Neural cell (in vitro differentiated cells): ENCODE measurements at regions not wholly inside any gene's neighbourhood (a gene's known extent, or its start where the extent isn't known, plus 50 kb on each side); places are given as distances from the start of the nearest gene placed in this dataset.

Experiments
- H2AFZ ChIP-seq: fragments of 200-600, 300-800 bp; sonication (generic), shearing (Covaris generic); 2 replicates; pipeline ENCODE4 v1.6.0; 2014; ENCODE audit warnings: low read depth, mild to moderate bottlenecking, antibody characterized with exemption, low read length, moderate library complexity
- H3F3A ChIP-seq: fragments of 200-600 bp; shearing (Covaris generic); 2 replicates; pipeline ENCODE4 v1.6.1; 2016; ENCODE audit warnings: mild to moderate bottlenecking, moderate library complexity, mixed read lengths, antibody characterized with exemption, low read length; ENCODE audit not compliant: insufficient read depth, poor library complexity, severe bottlenecking
- H3K27ac ChIP-seq: fragments of 200-600, 300-800 bp; sonication (generic), shearing (Covaris generic); 2 replicates; pipeline ENCODE4 v1.5.1; 2014; ENCODE audit warnings: mild to moderate bottlenecking, low read length, moderate library complexity
- H3K27me3 ChIP-seq: fragments of 300-800, 200-600 bp; sonication (generic), shearing (Covaris generic); 2 replicates; pipeline ENCODE4 v1.6.0; 2014; ENCODE audit warnings: mild to moderate bottlenecking, low read depth, low read length, moderate library complexity; ENCODE audit not compliant: insufficient read depth
- H3K36me3 ChIP-seq: fragments of 300-800, 200-600 bp; sonication (generic), shearing (Covaris generic); 2 replicates; pipeline ENCODE4 v1.5.1; 2014; ENCODE audit warnings: mild to moderate bottlenecking, antibody characterized with exemption, low read length, moderate library complexity; ENCODE audit not compliant: insufficient read depth
- H3K4me2 ChIP-seq: fragments of 300-800, 200-600 bp; sonication (generic), shearing (Covaris generic); 2 replicates; pipeline ENCODE4 v1.6.0; 2014; ENCODE audit warnings: mild to moderate bottlenecking, low read length
- H3K4me3 ChIP-seq: fragments of 300-800, 200-600 bp; sonication (generic), shearing (Covaris generic); 2 replicates; pipeline ENCODE4 v1.5.1; 2014; ENCODE audit warnings: mild to moderate bottlenecking, low read length, moderate library complexity
- H3K79me2 ChIP-seq: fragments of 200-600 bp; shearing (Covaris generic); replicated peaks from 2 replicates; pipeline ENCODE4 v1.6.0; 2014; ENCODE audit warnings: mild to moderate bottlenecking, low read length, moderate library complexity; ENCODE audit not compliant: insufficient read depth
- H3K9ac ChIP-seq: fragments of 300-800, 200-600 bp; sonication (generic), shearing (Covaris generic); 2 replicates; pipeline ENCODE4 v1.6.1; 2016; ENCODE audit warnings: mild to moderate bottlenecking, low read length, mixed read lengths
- H3K9me2 ChIP-seq: fragments of 200-600 bp; shearing (Covaris generic); 2 replicates; pipeline ENCODE4 v1.6.1; 2016; ENCODE audit warnings: mild to moderate bottlenecking, low read length, mixed read lengths; ENCODE audit not compliant: insufficient read depth
- H3K9me3 ChIP-seq: fragments of 200-600, 300-800 bp; sonication (generic), shearing (Covaris generic); 2 replicates; pipeline ENCODE4 v1.6.1; 2016; ENCODE audit warnings: mild to moderate bottlenecking, mixed run types, low read length, moderate library complexity, mixed read lengths
- H4K20me1 ChIP-seq: fragments of 200-600 bp; shearing (Covaris generic); 2 replicates; pipeline ENCODE4 v1.6.1; 2016; ENCODE audit warnings: mild to moderate bottlenecking, mixed run types; ENCODE audit not compliant: insufficient read depth
- EP300 ChIP-seq: fragments of 450-650 bp; conservative IDR thresholded peaks from 2 replicates; pipeline ENCODE4 v1.6.1; 2014; ENCODE audit warnings: antibody characterized with exemption, mild to moderate bottlenecking, moderate library complexity; ENCODE audit not compliant: poor library complexity, severe bottlenecking
- EZH2 ChIP-seq: fragments of 200-600, 300-800 bp; shearing (Covaris generic), sonication (generic); IDR thresholded peaks from 2 replicates; pipeline ENCODE4 v1.6.1; 2014; ENCODE audit warnings: antibody characterized with exemption, low read length, borderline replicate concordance, mild to moderate bottlenecking; ENCODE audit not compliant: insufficient read depth, poor library complexity, severe bottlenecking
- MXI1 ChIP-seq: fragments of 450-650 bp; conservative IDR thresholded peaks from 2 replicates; pipeline ENCODE4 v1.6.1; 2014; ENCODE audit warnings: antibody characterized with exemption, mild to moderate bottlenecking; ENCODE audit not compliant: poor library complexity, severe bottlenecking
- POLR2AphosphoS5 ChIP-seq: IDR thresholded peaks from 2 replicates; pipeline ENCODE4 v1.6.1; 2012
- RAD21 ChIP-seq: fragments of 450-650 bp; conservative IDR thresholded peaks from 2 replicates; pipeline ENCODE4 v1.6.1; 2014; ENCODE audit warnings: antibody characterized with exemption, mild to moderate bottlenecking, moderate library complexity
- SMC3 ChIP-seq: fragments of 450-650 bp; conservative IDR thresholded peaks from 2 replicates; pipeline ENCODE4 v1.6.1; 2014; ENCODE audit warnings: antibody characterized with exemption, mild to moderate bottlenecking, moderate library complexity; ENCODE audit not compliant: poor library complexity
- TAF1 ChIP-seq: IDR thresholded peaks from 2 replicates; pipeline ENCODE4 v1.6.1; 2012; ENCODE audit warnings: low read depth
- TF ChIP-seq, protein P1 (sequence below): IDR thresholded peaks from 2 replicates; pipeline ENCODE4 v1.6.1; 2012; ENCODE audit warnings: borderline replicate concordance
- TF ChIP-seq, protein P2 (sequence below): fragments of 450-650 bp; IDR thresholded peaks from 2 replicates; pipeline ENCODE4 v1.5.1; 2014; ENCODE audit warnings: antibody characterized with exemption, mild to moderate bottlenecking, moderate library complexity; ENCODE audit not compliant: poor library complexity, severe bottlenecking

DNA sequence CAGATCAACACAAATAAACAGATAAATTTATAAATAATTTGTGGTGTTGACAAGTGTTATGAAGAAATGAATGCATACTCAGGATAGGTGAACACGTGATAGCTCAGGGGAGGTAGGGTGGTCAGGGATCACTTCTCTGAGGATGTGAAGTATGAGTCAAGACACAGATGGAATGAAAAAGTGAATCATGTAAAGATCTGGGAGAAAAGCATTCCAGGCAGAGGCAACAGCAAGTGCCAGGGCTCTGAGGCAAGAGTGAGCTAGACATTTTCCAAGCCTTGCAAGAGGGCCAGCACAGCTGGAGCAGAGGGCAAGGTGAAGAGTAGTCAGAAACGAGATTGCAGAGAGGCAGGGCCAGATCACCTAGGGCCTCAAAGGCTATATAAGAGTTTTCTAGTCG lies 177.8 kb downstream of the WNT5A start:
- H3K9me3 ChIP-seq, result no peaks in the 10 kb centered on the region
- H3F3A ChIP-seq, result no peaks in the 10 kb centered on the region
- H3K4me2 ChIP-seq, result no peak overlapping the region
- no peaks in the 10 kb centered on the region for H3K9me2 ChIP-seq
- H3K9ac ChIP-seq, result no peak overlapping the region
- H3K79me2 ChIP-seq, result no peaks in the 10 kb centered on the region
- no peak overlapping the region for H2AFZ ChIP-seq
- no peak overlapping the region for H3K4me3 ChIP-seq
- no peaks in the 10 kb centered on the region for H3K27me3 ChIP-seq
- TF ChIP-seq SMC3, result no peak
- no peak for TF ChIP-seq EP300
- no peak for TF ChIP-seq POLR2AphosphoS5
- no peak for TF ChIP-seq TAF1
- TF ChIP-seq MXI1, result no peak
- TF ChIP-seq RAD21, result no peak
- TF ChIP-seq, protein P1, sequence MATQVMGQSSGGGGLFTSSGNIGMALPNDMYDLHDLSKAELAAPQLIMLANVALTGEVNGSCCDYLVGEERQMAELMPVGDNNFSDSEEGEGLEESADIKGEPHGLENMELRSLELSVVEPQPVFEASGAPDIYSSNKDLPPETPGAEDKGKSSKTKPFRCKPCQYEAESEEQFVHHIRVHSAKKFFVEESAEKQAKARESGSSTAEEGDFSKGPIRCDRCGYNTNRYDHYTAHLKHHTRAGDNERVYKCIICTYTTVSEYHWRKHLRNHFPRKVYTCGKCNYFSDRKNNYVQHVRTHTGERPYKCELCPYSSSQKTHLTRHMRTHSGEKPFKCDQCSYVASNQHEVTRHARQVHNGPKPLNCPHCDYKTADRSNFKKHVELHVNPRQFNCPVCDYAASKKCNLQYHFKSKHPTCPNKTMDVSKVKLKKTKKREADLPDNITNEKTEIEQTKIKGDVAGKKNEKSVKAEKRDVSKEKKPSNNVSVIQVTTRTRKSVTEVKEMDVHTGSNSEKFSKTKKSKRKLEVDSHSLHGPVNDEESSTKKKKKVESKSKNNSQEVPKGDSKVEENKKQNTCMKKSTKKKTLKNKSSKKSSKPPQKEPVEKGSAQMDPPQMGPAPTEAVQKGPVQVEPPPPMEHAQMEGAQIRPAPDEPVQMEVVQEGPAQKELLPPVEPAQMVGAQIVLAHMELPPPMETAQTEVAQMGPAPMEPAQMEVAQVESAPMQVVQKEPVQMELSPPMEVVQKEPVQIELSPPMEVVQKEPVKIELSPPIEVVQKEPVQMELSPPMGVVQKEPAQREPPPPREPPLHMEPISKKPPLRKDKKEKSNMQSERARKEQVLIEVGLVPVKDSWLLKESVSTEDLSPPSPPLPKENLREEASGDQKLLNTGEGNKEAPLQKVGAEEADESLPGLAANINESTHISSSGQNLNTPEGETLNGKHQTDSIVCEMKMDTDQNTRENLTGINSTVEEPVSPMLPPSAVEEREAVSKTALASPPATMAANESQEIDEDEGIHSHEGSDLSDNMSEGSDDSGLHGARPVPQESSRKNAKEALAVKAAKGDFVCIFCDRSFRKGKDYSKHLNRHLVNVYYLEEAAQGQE, result no peak
- TF ChIP-seq EZH2, result no peak
- TF ChIP-seq, protein P2, sequence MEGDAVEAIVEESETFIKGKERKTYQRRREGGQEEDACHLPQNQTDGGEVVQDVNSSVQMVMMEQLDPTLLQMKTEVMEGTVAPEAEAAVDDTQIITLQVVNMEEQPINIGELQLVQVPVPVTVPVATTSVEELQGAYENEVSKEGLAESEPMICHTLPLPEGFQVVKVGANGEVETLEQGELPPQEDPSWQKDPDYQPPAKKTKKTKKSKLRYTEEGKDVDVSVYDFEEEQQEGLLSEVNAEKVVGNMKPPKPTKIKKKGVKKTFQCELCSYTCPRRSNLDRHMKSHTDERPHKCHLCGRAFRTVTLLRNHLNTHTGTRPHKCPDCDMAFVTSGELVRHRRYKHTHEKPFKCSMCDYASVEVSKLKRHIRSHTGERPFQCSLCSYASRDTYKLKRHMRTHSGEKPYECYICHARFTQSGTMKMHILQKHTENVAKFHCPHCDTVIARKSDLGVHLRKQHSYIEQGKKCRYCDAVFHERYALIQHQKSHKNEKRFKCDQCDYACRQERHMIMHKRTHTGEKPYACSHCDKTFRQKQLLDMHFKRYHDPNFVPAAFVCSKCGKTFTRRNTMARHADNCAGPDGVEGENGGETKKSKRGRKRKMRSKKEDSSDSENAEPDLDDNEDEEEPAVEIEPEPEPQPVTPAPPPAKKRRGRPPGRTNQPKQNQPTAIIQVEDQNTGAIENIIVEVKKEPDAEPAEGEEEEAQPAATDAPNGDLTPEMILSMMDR, result no peak
- no peak overlapping the region for H3K27ac ChIP-seq
- H3K36me3 ChIP-seq, result no peaks in the 10 kb centered on the region
- H4K20me1 ChIP-seq, result no peaks in the 10 kb centered on the region

DNA sequence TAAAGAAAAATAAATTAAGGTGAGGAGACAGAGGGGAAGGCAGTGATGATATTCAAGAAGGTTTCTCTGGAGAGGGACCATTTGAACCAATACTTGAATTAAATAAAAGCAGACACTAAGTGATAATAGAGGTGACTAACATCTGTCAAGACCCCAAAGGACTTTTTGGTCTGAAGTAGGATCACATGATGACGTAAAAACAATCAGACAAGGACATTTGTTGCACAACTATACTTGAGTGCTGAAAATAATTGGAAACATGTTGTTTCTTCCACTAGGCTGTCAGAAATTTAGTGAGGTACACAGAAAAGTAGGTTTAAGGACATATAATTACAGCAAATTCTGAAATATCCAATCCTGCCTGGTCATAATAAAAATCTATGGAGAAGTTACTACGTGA lies 179.5 kb downstream of the WNT5A start:
- H3F3A ChIP-seq, result no peaks in the 10 kb centered on the region
- no peaks in the 10 kb centered on the region for H3K27me3 ChIP-seq

More for the DNA sequence above, 179.5 kb downstream of the WNT5A start:
- Histone ChIP-seq H2AFZ (no peak overlapping the region), H3K4me2 (no peak overlapping the region), H3K79me2 (no peaks in the 10 kb centered on the region), H3K4me3 (no peak overlapping the region), H4K20me1 (no peaks in the 10 kb centered on the region), H3K36me3 (no peaks in the 10 kb centered on the region), H3K27ac (no peak overlapping the region), H3K9me2 (no peaks in the 10 kb centered on the region), H3K9ac (no peak overlapping the region), H3K9me3 (no peaks in the 10 kb centered on the region)
- no peak for TF ChIP-seq TAF1
- TF ChIP-seq EP300, result no peak
- no peak for TF ChIP-seq RAD21
- TF ChIP-seq SMC3, result no peak
- TF ChIP-seq, protein P2, result no peak
- no peak for TF ChIP-seq EZH2
- TF ChIP-seq POLR2AphosphoS5, result no peak
- TF ChIP-seq, protein P1, result no peak
- no peak for TF ChIP-seq MXI1
